Upper lobe of right lung (tissue), 1 donor: ENCODE measurements at regions not wholly inside any gene's neighbourhood (a gene's known extent, or its start where the extent isn't known, plus 50 kb on each side); places are given as distances from the start of the nearest gene placed in this dataset.

Experiments used
- ATAC-seq: fragments of 200-7000 bp; cut with Tn5 transposase; one replicate; pipeline ENCODE4 v1.9.1; 2020; ENCODE audit warnings: mild to moderate bottlenecking, moderate library complexity
- DNase-seq: peaks from one replicate; pipeline ENCODE4 v3.0.0-alpha.2; 2020
- H3K27ac ChIP-seq: fragments of 200-600 bp; one replicate; pipeline ENCODE4 v1.8.0; 2022
- H3K27me3 ChIP-seq: fragments of 200-600 bp; one replicate; pipeline ENCODE4 v1.8.0; 2022; ENCODE audit warnings: mild to moderate bottlenecking
- H3K36me3 ChIP-seq: fragments of 200-600 bp; one replicate; pipeline ENCODE4 v1.8.0; 2022
- H3K4me1 ChIP-seq: fragments of 200-600 bp; one replicate; pipeline ENCODE4 v1.8.0; 2022
- H3K4me3 ChIP-seq: fragments of 200-600 bp; one replicate; pipeline ENCODE4 v1.8.0; 2022; ENCODE audit warnings: mild to moderate bottlenecking
- H3K9me3 ChIP-seq: fragments of 200-600 bp; one replicate; pipeline ENCODE4 v1.8.0; 2022
- intact Hi-C: fragments of 100-400 bp; cut with DNase I; formaldehyde crosslinking; loops from one replicate; pipeline ENCODE4 v1.11.0; 2022
- TF ChIP-seq, protein P1 (sequence below): fragments of 200-600 bp; IDR thresholded peaks from one replicate; pipeline ENCODE4 v1.8.0; 2022; ENCODE audit warnings: antibody characterized with exemption
- donor health status: DM: no; HTN: yes; CAD: no; lungs with severe emphysema.

DNA sequence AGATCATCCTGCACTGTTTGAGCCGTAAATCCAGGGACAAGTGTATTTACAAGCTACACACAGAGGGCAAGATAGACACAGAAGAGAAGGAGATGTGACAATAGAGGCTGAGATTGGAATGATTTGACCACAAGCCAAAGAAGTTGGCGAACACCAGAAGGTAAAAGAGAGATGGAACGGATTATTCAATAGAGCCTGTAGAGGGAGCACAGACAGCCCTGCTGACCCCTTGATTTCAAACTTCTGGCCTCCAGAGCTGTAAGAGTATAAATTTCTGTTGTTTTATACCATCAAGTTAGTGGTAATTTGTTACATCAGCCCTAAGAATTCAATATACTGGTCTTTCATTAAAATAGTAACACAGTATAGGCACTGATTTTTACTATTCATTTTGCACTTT is 447.8 kb downstream of the FAT4 start:
- no peak overlapping the region for H3K27ac ChIP-seq
- no peaks in the 10 kb centered on the region for H3K36me3 ChIP-seq
- H3K9me3 ChIP-seq, result no peaks in the 10 kb centered on the region
- TF ChIP-seq, protein P1, sequence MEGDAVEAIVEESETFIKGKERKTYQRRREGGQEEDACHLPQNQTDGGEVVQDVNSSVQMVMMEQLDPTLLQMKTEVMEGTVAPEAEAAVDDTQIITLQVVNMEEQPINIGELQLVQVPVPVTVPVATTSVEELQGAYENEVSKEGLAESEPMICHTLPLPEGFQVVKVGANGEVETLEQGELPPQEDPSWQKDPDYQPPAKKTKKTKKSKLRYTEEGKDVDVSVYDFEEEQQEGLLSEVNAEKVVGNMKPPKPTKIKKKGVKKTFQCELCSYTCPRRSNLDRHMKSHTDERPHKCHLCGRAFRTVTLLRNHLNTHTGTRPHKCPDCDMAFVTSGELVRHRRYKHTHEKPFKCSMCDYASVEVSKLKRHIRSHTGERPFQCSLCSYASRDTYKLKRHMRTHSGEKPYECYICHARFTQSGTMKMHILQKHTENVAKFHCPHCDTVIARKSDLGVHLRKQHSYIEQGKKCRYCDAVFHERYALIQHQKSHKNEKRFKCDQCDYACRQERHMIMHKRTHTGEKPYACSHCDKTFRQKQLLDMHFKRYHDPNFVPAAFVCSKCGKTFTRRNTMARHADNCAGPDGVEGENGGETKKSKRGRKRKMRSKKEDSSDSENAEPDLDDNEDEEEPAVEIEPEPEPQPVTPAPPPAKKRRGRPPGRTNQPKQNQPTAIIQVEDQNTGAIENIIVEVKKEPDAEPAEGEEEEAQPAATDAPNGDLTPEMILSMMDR, result no peak
- H3K4me1 ChIP-seq, result no peaks in the 10 kb centered on the region
- no peaks in the 10 kb centered on the region for H3K27me3 ChIP-seq
- intact Hi-C loops, result no loop called here
- no peak for ATAC-seq
- no peak for DNase-seq
- H3K4me3 ChIP-seq, result no peak overlapping the region

DNA sequence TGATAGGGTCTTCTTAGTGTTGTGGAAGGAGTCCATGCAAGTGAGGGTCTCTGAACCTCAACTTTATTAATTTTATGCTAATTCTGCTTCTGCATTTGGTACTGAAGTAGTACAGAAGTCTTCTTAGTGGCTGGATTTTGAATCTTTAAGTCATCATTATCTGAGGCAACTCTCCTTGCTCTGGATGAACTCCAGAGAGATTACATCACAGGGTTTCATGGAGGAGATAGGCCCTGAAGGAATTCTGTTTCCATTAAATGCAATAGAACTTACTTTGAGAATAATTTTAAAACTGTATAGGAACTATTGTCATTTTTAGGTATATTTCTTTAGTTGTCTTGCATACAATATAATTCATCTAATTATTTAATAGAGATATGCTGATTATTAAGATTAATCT is 451.2 kb downstream of the FAT4 start:
- H3K9me3 ChIP-seq, result no peaks in the 10 kb centered on the region
- H3K27me3 ChIP-seq, result no peaks in the 10 kb centered on the region
- no peak overlapping the region for H3K4me3 ChIP-seq
- intact Hi-C loops, result no loop called here
- no peaks in the 10 kb centered on the region for H3K4me1 ChIP-seq
- H3K36me3 ChIP-seq, result no peaks in the 10 kb centered on the region
- DNase-seq, result no peak
- H3K27ac ChIP-seq, result no peak overlapping the region
- ATAC-seq, result no peak
- TF ChIP-seq, protein P1, result no peak

DNA sequence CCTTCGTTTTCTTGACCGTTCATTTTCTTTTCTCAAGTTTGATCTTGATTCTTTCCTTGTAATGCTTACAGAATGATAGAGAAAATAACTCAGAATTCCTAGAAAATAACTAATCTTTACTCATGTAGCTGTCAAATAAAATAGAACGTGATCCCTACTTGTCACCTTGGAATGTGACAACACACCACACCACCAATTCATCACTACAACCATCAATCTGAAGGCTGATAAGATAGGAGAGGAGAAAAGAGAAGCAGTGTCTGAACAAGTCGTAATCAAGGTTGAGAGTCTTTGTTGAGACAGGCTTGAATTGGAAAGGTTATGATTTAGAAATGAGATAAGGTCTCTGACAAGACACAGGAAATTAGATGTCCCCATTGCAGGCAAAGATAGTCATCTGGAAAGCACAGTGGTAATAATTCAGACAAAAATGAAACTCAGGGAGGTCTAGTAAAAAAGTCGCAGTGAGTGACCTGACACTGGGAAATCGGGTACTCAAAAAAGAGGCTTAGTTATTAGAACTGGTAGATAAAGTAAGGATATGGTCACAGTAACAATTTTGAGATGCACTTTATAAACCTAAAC is 456.2 kb downstream of the FAT4 start:
- no peaks in the 10 kb centered on the region for H3K9me3 ChIP-seq
- DNase-seq (no peak), ATAC-seq (no peak)
- H3K36me3 ChIP-seq, result no peaks in the 10 kb centered on the region
- no peak overlapping the region for H3K4me3 ChIP-seq
- H3K4me1 ChIP-seq, result no peaks in the 10 kb centered on the region
- TF ChIP-seq, protein P1, result no peak
- no peak overlapping the region for H3K27ac ChIP-seq
- intact Hi-C loops, result no loop called here
- no peaks in the 10 kb centered on the region for H3K27me3 ChIP-seq

DNA sequence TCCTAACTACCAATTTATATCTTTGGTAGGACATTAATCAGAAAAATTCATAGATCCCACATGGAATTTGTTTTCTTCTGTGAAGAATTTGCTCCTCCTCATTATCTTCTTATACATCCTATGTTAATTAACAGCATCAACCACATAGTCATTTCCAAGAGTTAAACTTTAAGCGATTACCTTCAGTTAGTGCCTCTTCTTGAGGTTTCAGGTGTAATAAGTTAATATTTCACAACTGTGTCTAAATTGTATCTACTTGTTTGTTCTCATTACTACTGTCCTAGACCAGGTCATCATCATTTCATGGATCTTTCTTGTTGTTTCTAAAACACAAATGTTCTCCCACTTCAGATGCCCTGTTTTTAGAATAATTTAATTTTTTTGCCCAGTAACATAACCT is 457.9 kb downstream of the FAT4 start:
- TF ChIP-seq, protein P1, result no peak
- DNase-seq (no peak), ATAC-seq (no peak)
- no peaks in the 10 kb centered on the region for H3K9me3 ChIP-seq
- H3K4me1 ChIP-seq, result no peaks in the 10 kb centered on the region
- H3K36me3 ChIP-seq, result no peaks in the 10 kb centered on the region
- no peak overlapping the region for H3K27ac ChIP-seq
- no peak overlapping the region for H3K4me3 ChIP-seq
- intact Hi-C loops, result no loop called here
- no peaks in the 10 kb centered on the region for H3K27me3 ChIP-seq

DNA sequence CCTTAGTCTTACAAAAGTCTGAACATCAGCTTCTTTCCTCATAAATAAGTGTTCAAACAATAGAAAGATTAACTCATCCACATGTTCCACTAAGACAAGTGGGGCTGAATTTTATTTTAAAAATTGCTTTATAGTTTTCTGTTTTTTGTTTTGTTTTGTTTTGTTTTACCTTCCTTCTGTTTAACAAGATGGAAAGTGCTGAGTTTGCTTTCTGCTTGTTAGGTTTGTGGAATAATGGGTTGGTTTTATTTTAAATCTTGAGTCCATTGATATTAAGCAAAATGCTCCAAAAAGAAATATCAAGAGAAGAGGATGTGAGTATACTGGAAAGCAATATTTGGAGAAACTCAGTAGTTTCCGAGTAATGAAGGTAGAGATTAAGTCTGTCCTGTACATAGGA is 458.7 kb downstream of the FAT4 start:
- H3K36me3 ChIP-seq, result no peaks in the 10 kb centered on the region
- H3K4me1 ChIP-seq, result no peaks in the 10 kb centered on the region
- no peaks in the 10 kb centered on the region for H3K27me3 ChIP-seq
- ATAC-seq (no peak), DNase-seq (no peak)
- H3K4me3 ChIP-seq, result no peak overlapping the region
- H3K27ac ChIP-seq, result no peak overlapping the region
- H3K9me3 ChIP-seq, result no peaks in the 10 kb centered on the region
- TF ChIP-seq, protein P1, result no peak
- intact Hi-C loops, result no loop called here

DNA sequence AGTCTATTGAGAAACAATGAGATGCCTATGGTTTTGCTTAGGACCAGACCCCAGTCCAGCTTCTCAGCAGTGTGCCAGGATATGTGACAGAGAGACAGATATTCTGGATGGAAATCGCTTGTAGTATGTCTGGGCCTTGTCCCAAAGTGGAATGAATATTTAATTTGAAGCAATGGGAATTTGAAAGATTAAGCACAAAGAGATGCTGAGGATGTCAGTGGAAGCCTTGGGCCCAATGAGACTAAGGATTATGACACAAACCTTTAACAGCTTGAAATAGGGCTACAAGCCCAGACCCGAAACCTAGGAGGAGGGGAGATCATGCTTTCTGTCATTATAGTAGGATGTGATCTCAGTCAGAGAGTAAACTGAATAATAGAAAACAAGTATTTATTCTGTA is 459.2 kb downstream of the FAT4 start:
- no peaks in the 10 kb centered on the region for H3K27me3 ChIP-seq
- H3K27ac ChIP-seq, result no peak overlapping the region
- no peaks in the 10 kb centered on the region for H3K9me3 ChIP-seq
- intact Hi-C loops, result no loop called here
- TF ChIP-seq, protein P1, result no peak
- no peaks in the 10 kb centered on the region for H3K36me3 ChIP-seq
- H3K4me1 ChIP-seq, result no peaks in the 10 kb centered on the region
- ATAC-seq, result no peak
- no peak for DNase-seq
- H3K4me3 ChIP-seq, result no peak overlapping the region
